ENCODE measurements at regions not wholly inside any gene's neighbourhood (a gene's known extent, or its start where the extent isn't known, plus 50 kb on each side); places are given as distances from the start of the nearest gene placed in this dataset.
"Not testable (repeated sequence)": the region's sequence is repeated elsewhere in the genome, so short reads cannot be mapped to it uniquely, and the experiment has no call there.

DNA sequence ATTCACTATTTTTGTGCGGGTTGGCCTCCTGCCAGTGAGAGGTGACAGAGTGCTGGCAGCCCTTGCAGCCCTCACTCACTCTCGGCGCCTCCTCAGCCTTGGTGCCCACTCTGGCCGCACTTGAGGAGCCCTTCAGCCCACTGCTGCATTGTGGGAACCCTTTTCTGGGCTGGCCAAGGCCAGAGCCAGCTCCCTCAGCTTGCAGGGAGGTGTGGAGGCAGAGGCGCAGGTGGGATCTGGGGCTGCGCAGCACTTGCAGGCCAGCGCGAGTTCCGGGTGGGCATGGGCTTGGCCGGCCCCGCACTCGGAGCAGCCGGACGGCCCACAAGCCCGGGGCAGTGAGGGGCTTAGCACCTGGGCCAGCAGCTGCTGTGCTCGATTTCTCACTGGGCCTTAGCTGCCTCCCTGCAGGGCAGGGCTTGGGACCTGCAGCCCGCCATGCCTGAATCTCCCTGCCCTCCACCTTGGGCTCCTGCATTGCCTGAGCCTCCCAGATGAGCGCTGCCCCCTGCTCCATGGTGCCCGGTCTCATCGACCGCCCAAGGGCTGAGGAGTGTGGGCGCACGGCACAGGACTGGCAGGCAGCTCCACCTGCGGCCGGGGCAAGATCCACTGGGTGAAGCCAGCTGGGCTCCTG is 178.7 kb upstream of the PKP2 start:
- TF ChIP-seq CTCF, POLR2A (IDR thresholded peaks at IDR 0.05): not testable (repeated sequence)

Data from prostate gland (tissue), 2 donors.